ENCODE measurements at regions not wholly inside any gene's neighbourhood (a gene's known extent, or its start where the extent isn't known, plus 50 kb on each side); places are given as distances from the start of the nearest gene placed in this dataset.

DNA sequence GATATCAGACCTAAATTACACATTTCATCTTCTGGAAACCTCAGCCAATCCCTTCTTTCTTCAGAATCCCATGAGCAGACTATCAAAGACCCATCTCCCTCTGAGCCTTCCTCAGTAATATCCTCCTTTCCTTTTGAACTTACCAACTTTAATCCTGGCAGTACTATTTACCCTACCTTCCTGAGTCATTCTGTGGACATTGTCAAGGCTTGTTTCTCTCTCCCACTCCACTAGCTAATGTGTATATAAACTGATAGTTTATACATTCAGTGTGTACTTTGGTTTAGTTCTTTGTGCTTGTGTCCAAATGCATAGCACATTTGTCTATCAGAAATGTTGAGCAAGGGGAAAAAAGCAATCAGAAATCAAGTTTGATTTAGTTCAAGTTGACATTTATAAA lies 568.3 kb downstream of the CSNK1G3 start:
- no peak for DNase-seq (ENCODE audit: low read depth in 1 of 2, low spot score in 1 of 2)

DNA sequence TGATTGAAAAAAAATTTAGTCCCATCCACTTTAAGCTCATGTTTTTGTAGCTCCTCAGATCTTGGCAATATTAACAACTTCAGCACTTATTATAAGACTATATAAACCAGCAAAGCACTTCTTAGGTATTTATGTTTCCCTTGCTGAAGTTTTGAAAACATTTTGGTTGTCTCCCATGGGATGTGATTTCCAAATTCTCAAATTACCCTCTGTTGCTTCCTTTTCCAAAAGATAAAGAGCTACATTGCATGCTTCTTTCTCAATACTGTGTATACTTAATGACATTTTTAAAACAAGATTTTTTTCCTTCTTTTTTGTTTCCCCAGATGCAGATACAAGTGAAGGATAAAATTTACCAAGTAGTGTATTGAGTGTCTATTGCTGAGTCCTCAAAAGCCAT lies 567.1 kb downstream of the CSNK1G3 start:
- no peak for DNase-seq (ENCODE audit: low read depth in 1 of 2, low spot score in 1 of 2)

DNA sequence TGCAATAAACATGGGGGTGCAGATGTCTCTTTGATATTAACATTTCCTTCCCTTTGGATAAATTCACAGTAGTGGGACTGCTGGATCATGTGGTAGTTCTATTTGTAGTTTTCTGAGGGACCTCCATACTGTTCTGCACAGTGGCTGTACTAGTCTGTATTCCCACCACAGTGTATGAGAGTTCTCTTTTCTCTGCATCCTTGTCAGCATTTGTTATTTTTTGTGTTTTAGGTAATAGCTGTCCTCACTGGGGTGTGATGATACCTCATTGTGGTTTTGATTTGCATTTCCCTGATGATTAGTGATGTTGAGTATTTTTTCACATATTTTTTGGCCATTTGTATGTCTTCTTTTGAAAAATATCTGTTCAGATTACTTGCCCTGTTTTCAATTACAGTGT lies 562.5 kb downstream of the CSNK1G3 start:
- no peak for DNase-seq (ENCODE audit: low read depth in 1 of 2, low spot score in 1 of 2)

DNA sequence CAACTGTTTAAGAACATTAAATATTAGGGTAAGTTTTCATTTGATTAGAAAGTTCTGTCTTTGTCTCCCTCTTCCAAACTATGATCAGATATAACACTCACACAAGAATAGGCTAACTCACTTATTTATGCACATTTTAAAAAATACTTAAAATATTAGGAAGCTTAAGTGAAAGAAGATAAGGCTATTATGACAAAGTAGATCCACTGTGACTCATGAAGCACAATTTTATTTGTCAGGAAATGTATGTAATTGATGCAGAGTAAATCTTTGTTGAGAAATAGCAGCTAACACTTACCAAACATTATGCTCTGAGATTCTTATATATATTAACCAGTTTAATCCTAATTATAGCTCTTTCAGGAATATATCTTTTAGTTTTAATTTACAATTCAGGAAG lies 560.6 kb downstream of the CSNK1G3 start:
- DNase-seq (ENCODE audit: low read depth in 1 of 2, low spot score in 1 of 2), result no peak

DNA sequence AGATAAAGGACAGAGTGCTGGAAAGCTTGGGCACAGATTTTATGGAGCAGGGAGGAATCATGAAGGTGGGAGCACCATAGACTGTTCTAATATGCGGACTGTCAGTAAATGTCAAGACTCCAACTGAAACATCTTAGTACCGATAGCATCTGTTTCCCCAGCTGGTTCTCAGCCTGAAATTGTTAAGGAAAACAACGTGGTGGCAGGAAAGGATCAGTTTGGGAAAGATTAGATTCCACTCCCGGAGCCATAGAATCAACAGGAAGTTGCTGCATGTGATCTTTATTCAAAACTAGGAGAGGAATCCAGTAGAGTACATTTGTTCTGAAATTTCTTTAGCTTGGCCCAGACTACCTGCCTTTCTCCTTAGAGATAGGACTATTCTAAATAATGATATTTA lies 559.1 kb downstream of the CSNK1G3 start:
- DNase-seq (ENCODE audit: low read depth in 1 of 2, low spot score in 1 of 2), result no peak

DNA sequence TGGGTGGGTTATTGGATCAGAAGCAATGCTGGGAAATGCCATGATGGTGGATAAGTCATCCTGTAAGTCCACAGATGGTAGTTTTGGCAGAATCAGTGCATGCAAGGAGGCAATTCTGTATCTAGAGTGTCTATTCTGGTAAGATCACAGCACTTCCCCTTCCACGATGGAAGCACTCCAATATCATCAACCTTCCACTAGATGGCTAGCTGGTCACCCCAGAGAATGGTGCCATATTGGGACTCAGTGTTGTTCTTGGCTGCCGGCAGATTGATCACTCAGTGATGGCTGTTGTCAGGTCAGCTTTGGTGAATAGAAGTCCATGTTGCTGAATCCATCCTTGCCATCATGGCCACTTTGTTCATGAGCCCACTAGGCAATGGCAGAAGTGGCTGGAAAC lies 553.5 kb downstream of the CSNK1G3 start:
- DNase-seq (ENCODE audit: low read depth in 1 of 2, low spot score in 1 of 2), result no peak

DNA sequence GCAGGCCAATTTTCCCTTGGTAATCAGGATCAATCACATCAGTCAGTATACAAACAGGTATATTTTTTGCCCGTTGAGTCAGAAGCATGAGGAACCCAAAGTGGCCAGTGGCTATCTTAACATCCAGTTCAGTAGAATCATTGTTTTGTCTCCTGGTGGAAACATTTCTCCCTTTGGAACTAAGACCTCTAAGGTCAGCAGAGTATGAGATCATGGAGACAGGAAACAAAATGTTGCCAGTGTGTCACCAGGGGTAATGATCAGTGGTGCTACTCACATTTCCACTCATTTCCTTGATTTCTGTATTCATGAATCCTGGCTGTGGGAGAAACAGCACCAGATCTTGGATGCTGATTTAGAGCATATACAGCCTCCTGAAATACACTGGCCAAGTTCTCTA lies 553.0 kb downstream of the CSNK1G3 start:
- no peak for DNase-seq (ENCODE audit: low read depth in 1 of 2, low spot score in 1 of 2)

DNA sequence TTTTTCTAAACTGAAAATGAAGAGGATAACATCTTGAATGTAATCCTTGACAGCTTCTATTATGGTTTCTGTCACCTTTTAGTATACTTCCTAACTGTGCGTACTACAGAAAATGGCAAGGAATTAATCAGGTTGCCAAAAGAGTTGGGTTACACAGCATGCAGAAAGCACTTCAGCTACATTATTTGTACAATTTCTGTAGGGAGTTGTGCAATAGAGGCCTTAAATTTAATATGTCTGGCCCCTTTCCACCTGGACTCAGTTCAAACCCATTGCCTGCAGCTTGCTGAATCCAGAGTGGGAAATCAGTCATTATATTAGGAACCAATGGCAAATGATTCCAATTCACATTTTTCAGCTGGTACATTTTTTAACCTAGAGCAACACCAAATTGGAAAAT lies 549.7 kb downstream of the CSNK1G3 start:
- DNase-seq (ENCODE audit: low read depth in 1 of 2, low spot score in 1 of 2), result no peak

DNA sequence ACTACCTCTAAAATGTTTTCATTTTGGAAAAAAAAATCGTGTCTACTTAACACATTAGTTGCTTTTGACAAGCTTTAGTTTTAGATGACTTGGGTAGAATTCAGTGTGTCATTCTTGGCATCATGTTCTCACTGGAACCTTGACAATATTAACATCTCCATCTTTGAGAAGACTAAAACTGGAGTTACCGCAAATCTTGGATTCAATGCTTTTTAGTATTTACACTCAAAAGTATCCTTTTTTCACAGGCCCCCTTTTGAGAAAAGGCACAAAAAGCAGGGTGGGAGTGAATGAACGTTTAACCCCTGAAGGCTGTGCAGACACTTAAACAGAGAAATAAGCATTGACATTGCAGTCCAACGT lies 549.1 kb downstream of the CSNK1G3 start:
- DNase-seq (ENCODE audit: low read depth in 1 of 2, low spot score in 1 of 2), result no peak

DNA sequence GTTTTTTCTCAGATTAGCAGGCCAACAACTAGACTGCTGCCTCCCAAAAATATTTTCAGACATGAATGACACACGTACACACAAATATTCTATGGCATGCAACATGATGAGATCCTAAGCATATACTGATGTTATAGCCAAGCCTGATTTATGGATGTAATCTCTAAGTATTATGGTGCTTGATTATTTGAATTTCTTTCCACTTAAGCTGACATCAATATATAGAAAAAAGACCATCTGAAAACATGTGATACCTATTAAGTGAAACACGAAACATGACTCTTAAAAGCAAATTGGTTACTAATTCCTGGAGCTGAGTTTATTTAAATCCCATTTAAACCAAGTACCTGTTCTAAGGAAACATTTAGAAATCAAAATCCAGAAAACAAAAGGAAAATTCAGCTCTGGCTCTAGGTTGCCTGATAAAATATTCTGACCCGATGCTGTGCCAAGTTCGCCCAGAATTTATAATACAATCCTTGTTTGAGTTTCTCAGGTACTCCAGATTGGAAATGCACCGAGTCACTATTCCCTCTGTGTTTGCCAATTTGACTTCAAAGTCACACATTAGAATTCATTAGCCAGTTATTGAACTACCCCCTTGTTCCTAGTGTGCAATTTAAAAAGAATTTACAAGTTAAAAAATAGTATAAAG lies 548.6 kb downstream of the CSNK1G3 start:
- no peak for DNase-seq (ENCODE audit: low read depth in 1 of 2, low spot score in 1 of 2)

DNA sequence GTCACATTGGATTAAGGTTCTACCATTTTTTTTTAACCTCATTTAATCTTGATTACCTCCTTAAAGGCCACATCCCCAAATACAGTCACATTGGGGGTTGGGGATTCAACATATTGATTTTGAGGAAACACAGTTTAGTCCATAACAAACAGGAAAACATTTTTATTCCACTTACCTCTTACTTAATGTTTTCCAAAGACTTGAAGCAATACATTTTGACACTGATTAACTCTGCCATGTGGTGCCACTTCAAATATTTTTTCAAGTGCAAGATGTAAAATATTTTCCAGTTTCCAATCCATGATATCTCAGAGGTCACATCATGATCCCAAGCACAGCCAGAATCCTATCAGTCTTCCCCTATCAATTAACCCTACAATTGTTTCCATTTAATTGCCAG lies 548.0 kb downstream of the CSNK1G3 start:
- DNase-seq (ENCODE audit: low read depth in 1 of 2, low spot score in 1 of 2), result no peak

DNA sequence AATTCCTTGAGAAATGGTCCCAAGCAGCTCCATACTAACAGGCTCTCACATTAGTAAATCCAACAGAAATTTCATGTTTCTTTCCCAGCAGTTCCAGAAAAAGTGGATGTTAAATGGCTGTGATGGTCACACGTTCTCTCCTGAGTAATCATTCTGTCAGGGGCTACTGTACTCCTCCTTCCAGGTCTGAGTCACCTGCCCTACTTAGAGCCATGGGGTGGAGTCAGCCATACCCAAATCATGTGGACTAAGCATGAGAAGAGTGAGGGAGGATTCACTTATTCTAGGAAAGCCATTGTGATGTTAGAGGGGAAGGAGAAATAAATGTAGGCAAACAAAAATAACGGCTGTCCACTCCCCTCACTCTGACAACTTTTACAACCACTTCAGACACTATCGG lies 547.2 kb downstream of the CSNK1G3 start:
- no peak for DNase-seq (ENCODE audit: low read depth in 1 of 2, low spot score in 1 of 2)

DNA sequence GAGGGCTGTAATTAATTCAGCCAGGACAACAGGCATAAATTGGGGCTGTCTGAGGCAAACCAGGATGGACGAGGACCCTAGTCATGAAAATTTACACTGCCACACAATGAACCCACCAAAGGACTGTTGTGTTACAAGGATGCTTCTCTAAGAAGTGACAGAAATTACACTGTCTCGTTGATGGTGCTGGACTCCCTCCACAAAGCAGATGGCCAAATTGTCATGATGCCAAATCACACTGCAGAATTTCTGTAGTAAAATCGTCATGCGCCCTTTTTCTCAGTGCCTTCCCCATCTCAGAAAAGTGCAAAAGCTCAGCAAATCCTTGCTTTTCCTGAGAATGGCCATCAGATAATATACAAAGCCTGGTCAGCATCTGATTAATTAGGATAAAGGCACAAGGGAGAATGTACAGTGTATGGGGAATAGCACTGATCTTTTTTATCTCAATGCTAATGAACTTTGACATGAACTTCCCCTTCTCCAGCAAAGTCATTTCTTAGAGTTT lies 545.8 kb downstream of the CSNK1G3 start:
- DNase-seq (ENCODE audit: low read depth in 1 of 2, low spot score in 1 of 2), result no peak

DNA sequence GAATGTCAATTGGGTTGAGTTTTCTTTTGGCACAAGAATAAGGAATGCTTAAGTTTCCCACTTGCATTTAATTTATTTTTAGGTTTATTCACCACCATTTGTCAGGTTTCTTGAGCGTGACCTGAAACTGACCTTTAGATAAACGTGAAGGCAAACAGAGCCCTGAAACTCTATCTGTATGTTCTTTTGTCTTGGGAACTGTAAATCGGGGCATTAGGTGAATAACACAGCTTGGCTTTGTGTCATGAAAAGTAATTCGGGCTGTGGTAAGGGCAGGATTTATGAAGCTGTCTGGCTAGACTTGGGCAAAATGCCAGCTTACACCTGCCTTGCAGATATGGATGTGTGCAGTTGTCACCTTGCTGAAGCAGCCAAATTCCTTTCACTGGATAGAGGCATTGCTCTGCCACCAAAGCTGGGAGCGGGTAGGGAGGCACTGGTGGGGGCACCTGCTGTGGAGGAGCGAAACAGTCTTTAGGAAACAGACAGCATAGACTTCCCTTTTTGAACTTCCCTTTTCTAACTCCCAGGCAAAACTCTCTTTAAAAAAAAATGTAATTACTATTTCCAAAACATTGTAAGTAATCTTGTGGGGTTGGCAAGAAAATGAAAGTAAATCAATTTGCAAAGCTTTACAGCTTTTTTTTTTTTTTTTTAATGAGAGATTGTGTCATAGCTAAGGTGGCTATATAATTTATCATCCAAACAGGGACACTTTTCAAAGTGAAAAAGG lies 545.2 kb downstream of the CSNK1G3 start:
- no peak for DNase-seq (ENCODE audit: low read depth in 1 of 2, low spot score in 1 of 2)

DNA sequence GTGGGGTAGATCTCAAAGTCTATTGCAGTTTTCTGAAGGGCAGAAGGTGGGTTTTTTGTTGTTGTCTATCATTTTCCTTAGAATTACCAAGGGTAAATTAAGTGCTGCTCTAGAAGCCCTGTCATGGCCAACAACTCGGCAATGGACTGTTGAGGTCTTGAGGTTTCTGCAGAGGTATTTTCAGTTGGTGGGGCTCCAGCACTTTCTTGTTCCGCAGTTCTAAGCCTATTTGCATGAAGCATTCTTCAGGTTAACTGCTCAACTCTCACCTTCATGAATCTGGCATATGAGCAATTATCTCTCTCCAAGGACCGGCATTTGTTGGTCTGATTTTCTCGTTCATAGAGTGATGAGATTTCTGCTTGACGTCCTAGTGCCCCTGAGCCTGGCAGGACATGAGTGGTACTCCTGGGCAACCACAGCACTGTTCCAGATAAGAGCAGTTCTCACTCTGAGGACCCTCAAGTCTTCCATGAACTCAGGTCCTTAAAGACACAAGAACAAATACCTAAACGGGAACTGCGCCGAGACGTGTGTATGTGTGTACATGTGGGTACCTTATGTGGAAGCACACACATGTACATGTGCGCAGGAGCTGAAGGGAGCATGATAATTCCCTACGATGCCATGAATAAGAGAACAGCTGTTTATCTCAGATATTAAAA lies 544.5 kb downstream of the CSNK1G3 start:
- no peak for DNase-seq (ENCODE audit: low read depth in 1 of 2, low spot score in 1 of 2)

DNA sequence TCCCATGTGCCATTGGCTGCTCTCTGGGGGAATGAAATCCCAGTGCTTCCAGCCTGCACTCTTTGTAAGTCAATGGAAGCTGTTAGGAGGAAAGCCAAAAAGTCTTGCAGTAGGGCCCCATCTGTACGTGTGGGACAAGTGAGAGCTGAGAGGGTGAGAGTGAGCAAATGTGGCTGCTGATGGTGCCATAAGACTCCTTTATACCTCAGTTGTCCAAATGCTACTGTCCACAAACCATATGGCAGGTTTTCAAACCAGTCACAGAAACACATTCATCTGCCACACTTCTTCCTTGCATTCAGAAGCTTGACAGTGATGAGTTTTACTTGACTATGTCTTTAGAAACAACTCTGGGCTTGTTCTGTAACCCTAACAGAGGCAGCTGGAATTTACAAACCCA lies 543.8 kb downstream of the CSNK1G3 start:
- DNase-seq (ENCODE audit: low read depth in 1 of 2, low spot score in 1 of 2), result no peak

DNA sequence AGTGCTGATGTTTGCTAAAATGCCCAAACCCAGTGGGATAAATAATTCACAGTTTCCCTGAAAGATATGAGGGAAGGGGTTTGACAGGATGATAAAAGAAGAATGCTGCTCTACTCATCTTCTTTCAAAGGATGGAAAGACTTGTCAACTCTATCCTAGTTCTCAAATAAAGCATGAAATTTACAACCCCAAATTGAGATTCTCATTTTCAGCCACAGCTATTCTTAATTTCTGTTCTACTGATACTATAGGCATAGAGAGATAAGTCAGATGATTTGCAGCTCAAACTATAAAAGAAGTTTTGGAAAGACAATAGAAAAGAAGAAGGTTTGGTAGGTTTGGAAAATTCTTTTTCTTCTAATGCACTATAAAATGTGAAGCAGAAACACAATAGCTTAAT lies 542.6 kb downstream of the CSNK1G3 start:
- DNase-seq (ENCODE audit: low read depth in 1 of 2, low spot score in 1 of 2), result no peak

DNA sequence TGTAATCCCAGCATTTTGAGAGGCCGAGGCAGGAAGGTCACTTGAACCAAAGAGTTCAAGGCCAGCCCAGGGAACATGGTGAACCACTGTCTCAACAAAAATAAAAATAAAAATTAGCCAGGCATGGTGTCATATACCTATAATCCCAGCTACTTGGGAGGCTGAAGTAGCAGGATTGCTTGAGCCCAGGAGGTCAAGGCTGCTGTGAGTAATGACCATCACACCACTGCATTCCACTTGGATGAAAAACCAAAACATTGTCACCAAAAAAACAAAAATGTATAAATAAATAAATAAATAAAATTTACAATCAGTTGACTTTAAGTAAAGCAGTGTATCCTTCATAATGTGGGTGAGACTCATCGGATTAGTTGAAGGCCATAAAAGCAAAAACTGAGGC lies 541.4 kb downstream of the CSNK1G3 start:
- DNase-seq (ENCODE audit: low read depth in 1 of 2, low spot score in 1 of 2), result no peak

DNA sequence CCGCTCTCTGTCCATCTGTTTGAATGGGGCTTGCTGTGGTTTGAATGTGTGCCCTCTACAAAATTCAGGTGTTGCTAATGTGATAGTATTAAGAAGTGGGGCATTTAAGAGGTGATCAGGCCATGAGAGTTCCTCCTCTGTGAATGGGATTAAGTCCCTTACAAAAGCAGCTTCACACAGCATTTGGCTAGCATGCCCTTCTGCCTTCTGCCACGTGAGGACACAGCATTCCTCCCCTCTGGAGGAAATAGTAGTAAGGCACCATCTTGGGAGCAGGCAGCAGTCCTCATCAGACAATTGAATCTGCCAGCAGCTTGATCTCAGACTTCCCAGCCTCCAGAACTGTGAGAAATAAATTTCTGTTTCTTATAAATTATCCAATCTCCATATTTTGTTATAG lies 540.2 kb downstream of the CSNK1G3 start:
- no peak for DNase-seq (ENCODE audit: low read depth in 1 of 2, low spot score in 1 of 2)

DNA sequence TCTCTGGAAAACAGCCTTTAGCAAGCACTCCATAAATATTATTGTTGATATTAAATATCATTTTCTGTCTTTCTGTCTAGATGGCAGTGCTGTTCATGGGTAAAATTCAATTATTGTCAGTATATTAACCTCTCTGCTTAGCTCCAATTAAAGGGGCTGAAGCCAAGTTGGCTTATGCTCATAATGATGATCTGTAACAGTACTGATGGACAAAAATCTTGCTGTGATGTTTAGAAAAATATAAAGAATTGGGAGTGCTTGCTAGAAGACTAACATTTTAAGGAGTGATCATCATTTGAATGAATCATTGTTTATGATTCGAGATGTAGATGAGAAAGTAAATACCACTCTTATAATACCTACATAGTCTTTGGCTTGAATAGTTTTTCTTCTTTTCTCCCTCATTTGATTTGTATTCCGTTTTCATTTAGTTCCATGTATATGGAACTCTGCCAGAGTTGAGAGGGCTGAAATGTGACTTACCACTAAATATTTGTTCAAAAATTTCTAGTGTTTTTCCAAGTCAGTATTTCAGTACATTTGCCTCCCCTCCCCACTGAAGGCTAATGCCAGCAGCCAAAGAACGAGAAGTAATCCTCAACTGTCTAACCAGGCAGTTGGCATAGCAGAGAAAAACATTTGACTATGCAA lies 538.3 kb downstream of the CSNK1G3 start:
- DNase-seq (ENCODE audit: low read depth in 1 of 2, low spot score in 1 of 2), result no peak

DNA sequence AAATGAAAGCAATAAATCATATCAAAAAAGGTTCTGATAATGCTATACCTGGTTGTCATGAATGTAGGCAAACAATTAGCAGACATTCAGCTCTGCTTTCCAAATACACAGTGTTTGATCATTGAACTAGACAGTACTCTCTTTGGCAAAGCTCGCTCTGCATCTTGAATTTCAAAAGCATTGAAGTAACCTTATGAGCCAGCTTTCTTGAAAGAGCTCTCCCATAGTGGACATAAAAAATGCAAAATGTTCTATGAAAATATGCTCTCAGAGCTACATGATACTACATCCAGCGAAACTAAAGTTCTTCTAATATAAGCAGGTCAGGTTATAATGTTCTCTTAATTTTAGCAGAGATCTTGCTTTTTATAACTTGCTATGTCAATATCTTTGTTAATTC lies 533.4 kb downstream of the CSNK1G3 start:
- DNase-seq (ENCODE audit: low read depth in 1 of 2, low spot score in 1 of 2), result no peak

DNA sequence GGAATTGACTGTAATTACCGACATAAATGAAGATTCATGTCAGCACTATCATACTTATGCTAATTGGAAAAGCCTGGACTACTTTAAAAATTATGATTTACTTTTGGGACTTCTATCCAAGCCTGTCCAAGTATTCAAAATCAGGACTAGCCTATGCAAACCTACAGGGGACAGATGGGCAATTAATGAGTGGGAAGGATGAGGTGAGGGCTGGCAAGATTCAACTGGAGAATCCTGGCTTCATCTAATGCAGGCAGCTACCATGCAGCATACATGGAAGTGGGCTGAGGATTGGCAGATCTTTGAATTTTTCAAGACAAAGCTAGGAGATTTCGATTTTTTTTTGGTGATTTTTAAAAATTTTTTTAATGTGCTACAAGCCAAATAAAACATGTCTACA lies 532.6 kb downstream of the CSNK1G3 start:
- DNase-seq (ENCODE audit: low read depth in 1 of 2, low spot score in 1 of 2), result no peak
